PC-9 (cell line): ENCODE measurements at regions not wholly inside any gene's neighbourhood (a gene's known extent, or its start where the extent isn't known, plus 50 kb on each side); places are given as distances from the start of the nearest gene placed in this dataset.

ENCODE experiments used
- EZH2 ChIP-seq: fragments of 200-600 bp; sonication (generic); IDR thresholded peaks from 2 replicates; pipeline ENCODE4 v1.8.0; 2017; ENCODE audit warnings: antibody characterized with exemption, low read depth
- TF ChIP-seq, protein P1 (sequence below): fragments of 200-600 bp; sonication (generic); conservative IDR thresholded peaks from 2 replicates; pipeline ENCODE4 v1.6.1; 2017; ENCODE audit warnings: mixed run types, antibody characterized with exemption, mild to moderate bottlenecking, moderate library complexity

GRCh38 chr13:40363653-40364052 lies 302.8 kb downstream of the FOXO1 start:
- TF ChIP-seq, protein P1, sequence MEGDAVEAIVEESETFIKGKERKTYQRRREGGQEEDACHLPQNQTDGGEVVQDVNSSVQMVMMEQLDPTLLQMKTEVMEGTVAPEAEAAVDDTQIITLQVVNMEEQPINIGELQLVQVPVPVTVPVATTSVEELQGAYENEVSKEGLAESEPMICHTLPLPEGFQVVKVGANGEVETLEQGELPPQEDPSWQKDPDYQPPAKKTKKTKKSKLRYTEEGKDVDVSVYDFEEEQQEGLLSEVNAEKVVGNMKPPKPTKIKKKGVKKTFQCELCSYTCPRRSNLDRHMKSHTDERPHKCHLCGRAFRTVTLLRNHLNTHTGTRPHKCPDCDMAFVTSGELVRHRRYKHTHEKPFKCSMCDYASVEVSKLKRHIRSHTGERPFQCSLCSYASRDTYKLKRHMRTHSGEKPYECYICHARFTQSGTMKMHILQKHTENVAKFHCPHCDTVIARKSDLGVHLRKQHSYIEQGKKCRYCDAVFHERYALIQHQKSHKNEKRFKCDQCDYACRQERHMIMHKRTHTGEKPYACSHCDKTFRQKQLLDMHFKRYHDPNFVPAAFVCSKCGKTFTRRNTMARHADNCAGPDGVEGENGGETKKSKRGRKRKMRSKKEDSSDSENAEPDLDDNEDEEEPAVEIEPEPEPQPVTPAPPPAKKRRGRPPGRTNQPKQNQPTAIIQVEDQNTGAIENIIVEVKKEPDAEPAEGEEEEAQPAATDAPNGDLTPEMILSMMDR: no peak
- TF ChIP-seq EZH2: no peak
